Type B pancreatic cell (in vitro differentiated cells): ENCODE measurements at regions not wholly inside any gene's neighbourhood (a gene's known extent, or its start where the extent isn't known, plus 50 kb on each side); places are given as distances from the start of the nearest gene placed in this dataset.
"Not testable (repeated sequence)": the region's sequence is repeated elsewhere in the genome, so short reads cannot be mapped to it uniquely, and the experiment has no call there.

Experiments used
- DNase-seq: peaks from one replicate; pipeline ENCODE4 v3.0.0; 2021; ENCODE audit warnings: mixed read lengths; ENCODE audit not compliant: unreplicated experiment; ENCODE audit errors: extremely low spot score
- H3K27ac Mint-ChIP-seq: 2 replicates; pipeline ENCODE4 v1.8.0; 2021; ENCODE audit warnings: mild to moderate bottlenecking, mixed read lengths
- H3K27me3 Mint-ChIP-seq: 2 replicates; pipeline ENCODE4 v1.8.0; 2021; ENCODE audit warnings: mixed read lengths
- H3K36me3 Mint-ChIP-seq: 2 replicates; pipeline ENCODE4 v1.8.0; 2021; ENCODE audit warnings: mixed read lengths
- H3K4me1 Mint-ChIP-seq: one replicate; pipeline ENCODE4 v1.8.0; 2021; ENCODE audit warnings: mixed read lengths; ENCODE audit not compliant: unreplicated experiment
- H3K4me3 Mint-ChIP-seq: 2 replicates; pipeline ENCODE4 v1.8.0; 2021; ENCODE audit warnings: mild to moderate bottlenecking, mixed read lengths
- H3K9me3 Mint-ChIP-seq: 2 replicates; pipeline ENCODE4 v1.8.0; 2021; ENCODE audit warnings: mixed read lengths
- CTCF ChIP-seq: fragments of 200-600 bp; sonication (generic); conservative IDR thresholded peaks from 2 replicates; pipeline ENCODE4 v1.5.0; 2021; ENCODE audit warnings: antibody characterized with exemption, mild to moderate bottlenecking

GRCh38 chr6:134795001-134795400 lies 154.9 kb downstream of the ALDH8A1 start:
- Mint-ChIP-seq H3K27me3 (peaks cover 6% of the 10 kb centered on the region), H3K4me1 (no peaks in the 10 kb centered on the region), H3K27ac (no peak overlapping the region), H3K4me3 (no peak overlapping the region), H3K36me3 (peaks cover 4% of the 10 kb centered on the region), H3K9me3 (peaks cover 20% of the 10 kb centered on the region)
- DNase-seq, result no peak
- TF ChIP-seq CTCF, result no peak

- DNase-seq, H3K4me3 Mint-ChIP-seq, H3K27me3 Mint-ChIP-seq, H3K36me3 Mint-ChIP-seq, H3K27ac Mint-ChIP-seq, H3K4me1 Mint-ChIP-seq: not testable (repeated sequence)
- peaks cover 20% of the 10 kb centered on the region for H3K9me3 Mint-ChIP-seq
Measured at GRCh38 chr6:134791243-134791843, 158.6 kb downstream of the ALDH8A1 start.

GRCh38 chr6:134787261-134787877 lies 162.5 kb downstream of the ALDH8A1 start:
- TF ChIP-seq CTCF, result no peak

GRCh38 chr6:134784336-134784735 lies 165.6 kb downstream of the ALDH8A1 start:
- TF ChIP-seq CTCF, result no peak
- no peaks in the 10 kb centered on the region for H3K27me3 Mint-ChIP-seq
- peaks cover 4% of the 10 kb centered on the region for H3K9me3 Mint-ChIP-seq
- no peak for DNase-seq
- H3K36me3 Mint-ChIP-seq, result no peaks in the 10 kb centered on the region
- H3K27ac Mint-ChIP-seq, result no peak overlapping the region
- no peak overlapping the region for H3K4me3 Mint-ChIP-seq
- no peaks in the 10 kb centered on the region for H3K4me1 Mint-ChIP-seq

More at GRCh38 chr6:134787261-134787877, 162.5 kb downstream of the ALDH8A1 start:
- H3K9me3 Mint-ChIP-seq, result peaks cover 9% of the 10 kb centered on the region
- H3K4me3 Mint-ChIP-seq, result no peak overlapping the region
- peaks cover 4% of the 10 kb centered on the region for H3K36me3 Mint-ChIP-seq
- DNase-seq, result no peak
- no peak overlapping the region for H3K27ac Mint-ChIP-seq
- H3K27me3 Mint-ChIP-seq, result peaks cover 3% of the 10 kb centered on the region
- no peaks in the 10 kb centered on the region for H3K4me1 Mint-ChIP-seq

GRCh38 chr6:134778431-134778830 lies 171.5 kb downstream of the ALDH8A1 start:
- peaks cover 5% of the 10 kb centered on the region for H3K27me3 Mint-ChIP-seq
- DNase-seq, result no peak
- peaks cover 13% of the 10 kb centered on the region for H3K9me3 Mint-ChIP-seq
- H3K36me3 Mint-ChIP-seq, result no peaks in the 10 kb centered on the region
- H3K27ac Mint-ChIP-seq, result no peak overlapping the region
- H3K4me3 Mint-ChIP-seq, result no peak overlapping the region
- no peaks in the 10 kb centered on the region for H3K4me1 Mint-ChIP-seq
- TF ChIP-seq CTCF, result no peak

GRCh38 chr6:134774201-134774638 lies 175.7 kb downstream of the ALDH8A1 start:
- no peak for DNase-seq
- no peak overlapping the region for H3K27ac Mint-ChIP-seq
- peaks cover 5% of the 10 kb centered on the region for H3K27me3 Mint-ChIP-seq

More at GRCh38 chr6:134774201-134774638, 175.7 kb downstream of the ALDH8A1 start:
- no peak for TF ChIP-seq CTCF
- no peaks in the 10 kb centered on the region for H3K36me3 Mint-ChIP-seq
- no peak overlapping the region for H3K4me3 Mint-ChIP-seq
- no peaks in the 10 kb centered on the region for H3K4me1 Mint-ChIP-seq
- H3K9me3 Mint-ChIP-seq, result peaks cover 10% of the 10 kb centered on the region
